GM12892 (cell line): ENCODE measurements at regions not wholly inside any gene's neighbourhood (a gene's known extent, or its start where the extent isn't known, plus 50 kb on each side); places are given as distances from the start of the nearest gene placed in this dataset.

ENCODE experiments used
- POLR2A ChIP-seq: IDR thresholded peaks from 2 replicates; pipeline ENCODE4 v1.6.1; 2011; ENCODE audit warnings: low read depth, low read length, control low read depth
- POLR2AphosphoS5 ChIP-seq: IDR thresholded peaks from 2 replicates; pipeline ENCODE4 v1.6.1; 2011; ENCODE audit warnings: low read depth, low read length, control low read depth
- TAF1 ChIP-seq: IDR thresholded peaks from 2 replicates; pipeline ENCODE4 v1.6.1; 2011; ENCODE audit warnings: low read depth, mild to moderate bottlenecking, control low read depth, low read length, borderline replicate concordance

- TF ChIP-seq POLR2A (no peak), TAF1 (no peak), POLR2AphosphoS5 (no peak)
Measured at GRCh38 chr12:42804928-42805327, 215.4 kb upstream of the PRICKLE1 start.
